Right lobe of liver (tissue), 6 donors: ENCODE measurements at regions not wholly inside any gene's neighbourhood (a gene's known extent, or its start where the extent isn't known, plus 50 kb on each side); places are given as distances from the start of the nearest gene placed in this dataset.

ENCODE experiments used
- ATAC-seq, 4 donors: fragments of 200-7000 bp; cut with Tn5 transposase; one replicate each; pipeline ENCODE4 v1.9.1; 2020; ENCODE audit warnings: mild to moderate bottlenecking in 4 of 4, moderate library complexity in 4 of 4
- DNase-seq, 3 donors: peaks; one replicate each; pipeline ENCODE4 v3.0.0-alpha.2; 2020
- H3K27ac ChIP-seq, 3 donors: fragments of 200-600 bp; one replicate each; pipeline ENCODE4 v1.8.0; 2022
- H3K27me3 ChIP-seq, 2 donors: fragments of 200-600 bp; one replicate each; pipeline ENCODE4 v1.8.0; 2022
- H3K36me3 ChIP-seq, 4 donors: fragments of 200-600 bp; sonication (generic) in 1 of 4; one replicate each; pipeline versions ENCODE4 v1.5.1 to v1.8.0; 2017 to 2022; ENCODE audit warnings: control low read depth in 1 of 4
- H3K4me1 ChIP-seq, 4 donors: fragments of 200-600 bp; sonication (generic) in 1 of 4; one replicate each; pipeline versions ENCODE4 v1.5.1 to v1.8.0; 2017 to 2022; ENCODE audit warnings: control low read depth in 1 of 4
- H3K4me3 ChIP-seq, 3 donors: fragments of 200-600 bp; one replicate each; pipeline ENCODE4 v1.8.0; 2022
- H3K9me3 ChIP-seq, 4 donors: fragments of 200-600 bp; sonication (generic) in 1 of 4; one replicate each; pipeline versions ENCODE4 v1.5.1 to v1.8.0; 2017 to 2022; ENCODE audit warnings: control low read depth in 1 of 4
- POLR2A ChIP-seq: fragments of 450-650 bp; IDR thresholded peaks from one replicate; pipeline ENCODE4 v1.6.1; 2017; ENCODE audit warnings: antibody characterized with exemption, mild to moderate bottlenecking
- WGBS: methylation state at CpG from one replicate; pipeline ENCODE4 v1.1.6; 2018; ENCODE audit warnings: low coverage, low lambda C conversion rate; ENCODE audit not compliant: insufficient coverage; ENCODE audit errors: missing lambda C conversion rate; 5-methylcytosine and 5-hydroxymethylcytosine counted together
- intact Hi-C, 2 donors: fragments of 100-400 bp; cut with DNase I; formaldehyde crosslinking; loops; one replicate each; pipeline versions ENCODE4 v1.11.2 to v1.14.1; 2022
- TF ChIP-seq, protein P1 (sequence below), 4 donors: fragments of 200-600 bp in 3 of 4; fragments of 450-650 bp in 1 of 4; IDR thresholded peaks; one replicate each; pipeline versions ENCODE4 v1.5.1 to v1.8.0; 2016 to 2022; ENCODE audit warnings: antibody characterized with exemption in 4 of 4, mild to moderate bottlenecking in 2 of 4
- donor health status: DM: no; HTN: yes; CAD: no.
- donor health status: DM: no; HTN: no; CAD: no.
- donor health status: DM: no; HTN: no; CAD: no.
- donor health status: DM: no; HTN: yes; CAD: no.
- donor health status: DM: no; HTN: yes; CAD: no.

DNA sequence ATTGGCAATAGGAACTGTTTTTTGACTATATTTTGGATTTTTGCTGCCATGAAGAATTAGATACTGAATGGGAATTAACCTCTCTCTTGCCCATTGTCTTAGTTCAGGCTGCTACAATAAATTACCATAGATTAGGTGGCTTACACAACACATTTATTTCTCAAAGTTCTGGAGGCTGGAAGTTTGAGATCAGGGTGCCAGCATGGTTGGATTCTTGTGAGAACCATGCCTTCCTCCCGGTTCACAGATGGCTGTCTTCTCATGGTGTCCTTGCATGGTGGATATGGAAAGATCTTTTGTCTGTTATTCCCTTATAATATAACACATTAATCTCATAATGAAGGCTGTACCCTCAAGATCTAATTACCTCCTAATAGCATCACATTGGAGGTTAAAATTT lies 836.4 kb downstream of the SLC4A3 start:
- 44% methylated on average over 1 of the region's 1 CpG for WGBS
- DNase-seq (no peak), ATAC-seq (no peak)
- Histone ChIP-seq H3K4me3 (no peak overlapping the region), H3K36me3 (no peaks in the 10 kb centered on the region), H3K27ac (no peak overlapping the region), H3K4me1 (no peaks in the 10 kb centered on the region), H3K9me3 (no peaks in the 10 kb centered on the region), H3K27me3 (no peaks in the 10 kb centered on the region)
- TF ChIP-seq, protein P1, sequence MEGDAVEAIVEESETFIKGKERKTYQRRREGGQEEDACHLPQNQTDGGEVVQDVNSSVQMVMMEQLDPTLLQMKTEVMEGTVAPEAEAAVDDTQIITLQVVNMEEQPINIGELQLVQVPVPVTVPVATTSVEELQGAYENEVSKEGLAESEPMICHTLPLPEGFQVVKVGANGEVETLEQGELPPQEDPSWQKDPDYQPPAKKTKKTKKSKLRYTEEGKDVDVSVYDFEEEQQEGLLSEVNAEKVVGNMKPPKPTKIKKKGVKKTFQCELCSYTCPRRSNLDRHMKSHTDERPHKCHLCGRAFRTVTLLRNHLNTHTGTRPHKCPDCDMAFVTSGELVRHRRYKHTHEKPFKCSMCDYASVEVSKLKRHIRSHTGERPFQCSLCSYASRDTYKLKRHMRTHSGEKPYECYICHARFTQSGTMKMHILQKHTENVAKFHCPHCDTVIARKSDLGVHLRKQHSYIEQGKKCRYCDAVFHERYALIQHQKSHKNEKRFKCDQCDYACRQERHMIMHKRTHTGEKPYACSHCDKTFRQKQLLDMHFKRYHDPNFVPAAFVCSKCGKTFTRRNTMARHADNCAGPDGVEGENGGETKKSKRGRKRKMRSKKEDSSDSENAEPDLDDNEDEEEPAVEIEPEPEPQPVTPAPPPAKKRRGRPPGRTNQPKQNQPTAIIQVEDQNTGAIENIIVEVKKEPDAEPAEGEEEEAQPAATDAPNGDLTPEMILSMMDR (IDR thresholded peaks at IDR 0.05) = no peak
- no peak for TF ChIP-seq POLR2A
- intact Hi-C loops = no loop called here

DNA sequence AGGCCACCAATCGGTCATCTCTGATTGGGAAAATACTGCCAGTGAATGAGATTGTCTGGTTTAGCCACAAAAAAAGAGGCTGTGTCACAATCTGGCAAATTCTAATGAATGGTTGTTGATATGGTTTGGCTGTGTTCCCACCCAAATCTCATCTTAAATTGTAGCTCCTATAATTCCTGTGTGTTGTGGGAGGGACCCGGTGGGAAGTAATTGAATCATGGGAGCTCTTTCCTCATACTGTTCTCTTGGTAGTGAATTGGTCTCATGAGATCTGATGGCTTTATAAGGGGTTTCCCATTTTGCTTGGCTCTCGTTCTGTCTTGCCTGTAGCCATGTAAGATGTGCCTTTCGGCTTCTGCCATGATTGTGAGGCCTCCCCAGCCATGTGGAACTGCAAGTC lies 838.3 kb downstream of the SLC4A3 start:
- intact Hi-C loops = no loop called here
- no peak for TF ChIP-seq POLR2A
- TF ChIP-seq, protein P1 (IDR thresholded peaks at IDR 0.05) = no peak
- no peaks in the 10 kb centered on the region for H3K4me1 ChIP-seq
- no peak overlapping the region for H3K27ac ChIP-seq
- no peak overlapping the region for H3K4me3 ChIP-seq
- DNase-seq (no peak), ATAC-seq (no peak)
- H3K9me3 ChIP-seq = no peaks in the 10 kb centered on the region
- no peaks in the 10 kb centered on the region for H3K36me3 ChIP-seq
- H3K27me3 ChIP-seq = no peaks in the 10 kb centered on the region
- 81% methylated on average over 3 of the region's 4 CpGs for WGBS

DNA sequence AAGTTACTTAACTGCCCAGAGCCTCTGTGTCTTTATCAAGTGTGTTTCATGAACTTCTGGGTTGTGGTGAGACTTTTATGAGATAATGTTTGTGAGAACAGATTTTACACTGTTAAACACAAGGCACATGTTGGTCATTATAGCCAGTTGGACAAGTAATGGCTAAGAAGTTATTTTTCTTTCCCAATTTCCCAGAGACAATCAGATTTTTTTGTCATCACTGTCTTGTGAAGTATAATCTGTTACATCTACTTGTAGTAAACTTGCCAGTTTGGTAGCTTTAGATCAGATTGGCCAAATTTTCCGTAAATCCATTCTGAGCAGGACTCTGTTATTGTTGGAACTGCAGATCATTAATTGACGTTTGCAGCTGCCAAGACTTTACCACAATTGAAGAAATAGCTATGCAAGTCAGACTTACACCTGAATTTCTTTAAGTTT lies 838.8 kb downstream of the SLC4A3 start:
- ATAC-seq = no peak
- H3K9me3 ChIP-seq = no peaks in the 10 kb centered on the region
- no peak overlapping the region for H3K27ac ChIP-seq
- no peak overlapping the region for H3K4me3 ChIP-seq
- WGBS = 27% methylated on average over 2 of the region's 2 CpGs
- no peaks in the 10 kb centered on the region for H3K36me3 ChIP-seq
- no peaks in the 10 kb centered on the region for H3K4me1 ChIP-seq
- TF ChIP-seq, protein P1 (IDR thresholded peaks at IDR 0.05) = no peak
- no peak for TF ChIP-seq POLR2A
- intact Hi-C loops = no loop called here
- no peak for DNase-seq
- no peaks in the 10 kb centered on the region for H3K27me3 ChIP-seq

DNA sequence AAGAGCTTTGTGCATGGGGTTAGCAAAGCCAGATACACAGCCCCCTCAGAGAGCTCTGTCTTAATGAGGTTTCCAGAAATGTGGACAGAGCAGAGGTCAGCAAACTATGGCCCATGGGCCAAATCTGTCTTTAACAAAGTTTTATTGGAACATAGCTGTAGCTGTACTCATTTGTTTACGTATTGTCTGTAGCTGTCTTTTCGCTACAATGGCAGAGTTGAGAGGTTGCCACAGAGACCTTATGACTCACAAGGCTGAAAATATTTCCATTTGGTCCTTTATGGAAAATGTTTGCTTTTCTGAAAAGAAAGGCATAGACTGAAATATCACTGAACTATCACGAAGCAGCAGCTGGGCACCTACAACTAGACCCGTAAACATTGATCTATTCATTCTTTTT lies 841.8 kb downstream of the SLC4A3 start:
- intact Hi-C loops = no loop called here
- Histone ChIP-seq H3K27ac (no peak overlapping the region), H3K9me3 (no peaks in the 10 kb centered on the region), H3K36me3 (no peaks in the 10 kb centered on the region), H3K4me3 (no peak overlapping the region), H3K4me1 (no peaks in the 10 kb centered on the region), H3K27me3 (no peaks in the 10 kb centered on the region)
- no peak for TF ChIP-seq POLR2A
- TF ChIP-seq, protein P1 (IDR thresholded peaks at IDR 0.05) = no peak
- WGBS = 66% methylated on average over 4 of the region's 4 CpGs
- ATAC-seq (no peak), DNase-seq (no peak)

DNA sequence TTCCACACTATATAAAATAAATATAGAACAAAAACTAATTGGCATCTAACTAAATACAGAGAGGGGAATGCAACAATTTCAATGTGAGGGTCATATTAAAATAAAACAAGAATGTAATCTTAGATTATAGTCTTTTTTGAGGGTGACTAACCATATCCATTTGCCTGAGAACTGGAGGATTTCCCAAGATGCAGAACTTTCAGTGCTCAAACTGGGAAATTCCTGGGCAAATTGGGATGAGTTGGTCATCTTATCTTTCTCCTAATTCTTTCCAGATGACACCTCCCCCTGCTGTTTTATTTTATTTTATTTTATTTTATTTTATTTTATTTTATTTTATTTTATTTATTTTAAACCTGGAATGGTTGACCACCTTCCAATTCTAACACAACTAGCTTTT lies 846.2 kb downstream of the SLC4A3 start:
- DNase-seq (no peak), ATAC-seq (no peak)
- TF ChIP-seq, protein P1 (IDR thresholded peaks at IDR 0.05) = no peak
- TF ChIP-seq POLR2A = no peak
- Histone ChIP-seq H3K27me3 (no peaks in the 10 kb centered on the region), H3K27ac (no peak overlapping the region), H3K4me1 (no peaks in the 10 kb centered on the region), H3K9me3 (no peaks in the 10 kb centered on the region), H3K36me3 (no peaks in the 10 kb centered on the region), H3K4me3 (no peak overlapping the region)
- intact Hi-C loops = no loop called here
